ENCODE measurements at regions not wholly inside any gene's neighbourhood (a gene's known extent, or its start where the extent isn't known, plus 50 kb on each side); places are given as distances from the start of the nearest gene placed in this dataset.

DNA sequence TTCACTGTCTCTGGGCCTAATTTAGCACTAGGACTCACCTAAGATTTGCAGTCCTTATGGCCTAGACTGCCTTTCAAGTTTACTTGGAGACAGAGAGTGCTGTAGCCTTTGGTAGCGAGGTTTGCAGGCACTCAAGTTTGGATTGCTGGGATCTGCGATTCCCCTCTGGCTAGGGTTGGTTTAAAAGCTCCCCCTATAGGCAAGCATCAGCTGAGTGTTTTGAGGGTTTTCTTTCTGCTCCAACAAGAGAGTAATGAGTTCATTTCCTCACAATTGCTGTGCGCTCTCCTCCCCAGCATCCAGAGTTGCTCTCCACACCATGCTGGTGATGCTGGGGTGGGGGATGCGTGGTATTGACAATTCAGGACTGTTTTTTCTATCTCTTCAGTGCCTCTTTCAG is 206.9 kb downstream of the GLUD2 start:
- no peak for TF ChIP-seq EZH2phosphoT487 (IDR thresholded peaks at IDR 0.05; ENCODE audit: low read depth)
- TF ChIP-seq, protein P1, sequence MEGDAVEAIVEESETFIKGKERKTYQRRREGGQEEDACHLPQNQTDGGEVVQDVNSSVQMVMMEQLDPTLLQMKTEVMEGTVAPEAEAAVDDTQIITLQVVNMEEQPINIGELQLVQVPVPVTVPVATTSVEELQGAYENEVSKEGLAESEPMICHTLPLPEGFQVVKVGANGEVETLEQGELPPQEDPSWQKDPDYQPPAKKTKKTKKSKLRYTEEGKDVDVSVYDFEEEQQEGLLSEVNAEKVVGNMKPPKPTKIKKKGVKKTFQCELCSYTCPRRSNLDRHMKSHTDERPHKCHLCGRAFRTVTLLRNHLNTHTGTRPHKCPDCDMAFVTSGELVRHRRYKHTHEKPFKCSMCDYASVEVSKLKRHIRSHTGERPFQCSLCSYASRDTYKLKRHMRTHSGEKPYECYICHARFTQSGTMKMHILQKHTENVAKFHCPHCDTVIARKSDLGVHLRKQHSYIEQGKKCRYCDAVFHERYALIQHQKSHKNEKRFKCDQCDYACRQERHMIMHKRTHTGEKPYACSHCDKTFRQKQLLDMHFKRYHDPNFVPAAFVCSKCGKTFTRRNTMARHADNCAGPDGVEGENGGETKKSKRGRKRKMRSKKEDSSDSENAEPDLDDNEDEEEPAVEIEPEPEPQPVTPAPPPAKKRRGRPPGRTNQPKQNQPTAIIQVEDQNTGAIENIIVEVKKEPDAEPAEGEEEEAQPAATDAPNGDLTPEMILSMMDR (IDR thresholded peaks at IDR 0.05; ENCODE audit: low read depth, low read length) = peak; percentile 26; the same call in 1 of the 2 replicates
